KMS-11 (cell line): ENCODE measurements at regions not wholly inside any gene's neighbourhood (a gene's known extent, or its start where the extent isn't known, plus 50 kb on each side); places are given as distances from the start of the nearest gene placed in this dataset.

Source experiments
- H2AFZ ChIP-seq: fragments of 200-600 bp; sonication (generic); 2 replicates; pipeline ENCODE4 v1.6.1; 2016; ENCODE audit warnings: antibody characterized with exemption, mixed run types, low read depth
- H3K27ac ChIP-seq: fragments of 200-600 bp; sonication (generic); 2 replicates; pipeline ENCODE4 v1.6.1; 2016; ENCODE audit warnings: mild to moderate bottlenecking, mixed run types
- H3K27me3 ChIP-seq: fragments of 200-600 bp; sonication (generic); 2 replicates; pipeline ENCODE4 v1.6.1; 2017; ENCODE audit warnings: mild to moderate bottlenecking, low read depth, mixed run types, moderate library complexity; ENCODE audit not compliant: insufficient read depth
- H3K36me3 ChIP-seq: fragments of 200-600 bp; sonication (generic); 2 replicates; pipeline ENCODE4 v1.6.1; 2017; ENCODE audit warnings: mild to moderate bottlenecking, mixed run types; ENCODE audit not compliant: insufficient read depth
- H3K4me1 ChIP-seq: fragments of 200-600 bp; sonication (generic); 2 replicates; pipeline ENCODE4 v1.6.1; 2016; ENCODE audit warnings: mild to moderate bottlenecking, low read depth, mixed run types; ENCODE audit not compliant: poor library complexity, severe bottlenecking
- H3K4me2 ChIP-seq: fragments of 200-600 bp; sonication (generic); 2 replicates; pipeline ENCODE4 v1.7.0; 2016; ENCODE audit warnings: mild to moderate bottlenecking, mixed run types
- H3K4me3 ChIP-seq: fragments of 200-600 bp; sonication (generic); IDR thresholded peaks from 2 replicates; pipeline ENCODE4 v1.6.1; 2017; ENCODE audit warnings: low read depth, low read length, mixed read lengths; ENCODE audit not compliant: insufficient read depth
- H3K79me2 ChIP-seq: fragments of 200-600 bp; sonication (generic); 2 replicates; pipeline ENCODE4 v1.6.1; 2016; ENCODE audit warnings: low read depth, mixed run types; ENCODE audit not compliant: insufficient read depth
- H3K9ac ChIP-seq: fragments of 200-600 bp; sonication (generic); 2 replicates; pipeline ENCODE4 v1.6.1; 2016; ENCODE audit warnings: mild to moderate bottlenecking, mixed run types
- H4K20me1 ChIP-seq: fragments of 200-600 bp; sonication (generic); 2 replicates; pipeline ENCODE4 v1.6.1; 2016; ENCODE audit warnings: mild to moderate bottlenecking, mixed run types; ENCODE audit not compliant: insufficient read depth
- TF ChIP-seq, protein P1 (sequence below): fragments of 200-600 bp; sonication (generic); conservative IDR thresholded peaks from 2 replicates; pipeline ENCODE4 v1.6.1; 2017; ENCODE audit warnings: low read depth, mild to moderate bottlenecking, antibody characterized with exemption, low read length, moderate library complexity, mixed read lengths

DNA sequence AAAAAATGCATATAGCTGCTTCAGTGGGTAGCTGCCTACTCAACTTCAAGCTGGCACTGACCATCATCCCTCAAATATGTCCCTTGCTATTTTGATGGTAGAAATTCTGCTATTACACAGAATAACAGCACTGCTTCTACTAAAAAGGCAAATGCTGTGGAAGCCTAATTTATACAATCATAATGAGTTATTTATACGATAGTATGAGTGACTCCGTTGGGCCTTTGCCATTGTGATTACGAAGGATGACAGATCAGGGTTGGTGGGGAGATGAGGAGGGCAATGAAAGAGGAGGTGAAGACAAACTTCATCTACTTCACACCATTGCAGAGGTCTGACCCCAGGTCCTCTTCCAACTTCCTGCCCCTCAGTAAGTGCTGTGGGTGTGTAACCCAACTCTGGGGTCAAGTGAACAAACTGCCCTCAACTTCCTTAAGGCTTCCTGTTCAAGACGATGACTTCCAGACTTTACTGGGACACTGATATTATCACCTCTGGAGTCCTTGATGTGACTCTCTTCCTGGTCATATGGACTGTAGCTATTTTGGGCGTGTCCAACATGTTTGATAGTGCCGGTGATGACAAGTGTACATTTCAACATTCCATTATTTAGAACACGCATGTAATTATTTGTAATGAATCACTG lies 74.1 kb upstream of the RPS23 start:
- no peak overlapping the region for H3K4me3 ChIP-seq
- peaks cover 21% of the 10 kb centered on the region for H3K4me1 ChIP-seq
- no peak overlapping the region for H3K27ac ChIP-seq
- H3K27me3 ChIP-seq: no peaks in the 10 kb centered on the region
- no peaks in the 10 kb centered on the region for H3K79me2 ChIP-seq
- H4K20me1 ChIP-seq: no peaks in the 10 kb centered on the region
- no peak overlapping the region for H3K9ac ChIP-seq
- H3K36me3 ChIP-seq: no peaks in the 10 kb centered on the region
- no peak overlapping the region for H3K4me2 ChIP-seq
- H2AFZ ChIP-seq: no peak overlapping the region
- TF ChIP-seq, protein P1, sequence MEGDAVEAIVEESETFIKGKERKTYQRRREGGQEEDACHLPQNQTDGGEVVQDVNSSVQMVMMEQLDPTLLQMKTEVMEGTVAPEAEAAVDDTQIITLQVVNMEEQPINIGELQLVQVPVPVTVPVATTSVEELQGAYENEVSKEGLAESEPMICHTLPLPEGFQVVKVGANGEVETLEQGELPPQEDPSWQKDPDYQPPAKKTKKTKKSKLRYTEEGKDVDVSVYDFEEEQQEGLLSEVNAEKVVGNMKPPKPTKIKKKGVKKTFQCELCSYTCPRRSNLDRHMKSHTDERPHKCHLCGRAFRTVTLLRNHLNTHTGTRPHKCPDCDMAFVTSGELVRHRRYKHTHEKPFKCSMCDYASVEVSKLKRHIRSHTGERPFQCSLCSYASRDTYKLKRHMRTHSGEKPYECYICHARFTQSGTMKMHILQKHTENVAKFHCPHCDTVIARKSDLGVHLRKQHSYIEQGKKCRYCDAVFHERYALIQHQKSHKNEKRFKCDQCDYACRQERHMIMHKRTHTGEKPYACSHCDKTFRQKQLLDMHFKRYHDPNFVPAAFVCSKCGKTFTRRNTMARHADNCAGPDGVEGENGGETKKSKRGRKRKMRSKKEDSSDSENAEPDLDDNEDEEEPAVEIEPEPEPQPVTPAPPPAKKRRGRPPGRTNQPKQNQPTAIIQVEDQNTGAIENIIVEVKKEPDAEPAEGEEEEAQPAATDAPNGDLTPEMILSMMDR: peak; percentile 46

DNA sequence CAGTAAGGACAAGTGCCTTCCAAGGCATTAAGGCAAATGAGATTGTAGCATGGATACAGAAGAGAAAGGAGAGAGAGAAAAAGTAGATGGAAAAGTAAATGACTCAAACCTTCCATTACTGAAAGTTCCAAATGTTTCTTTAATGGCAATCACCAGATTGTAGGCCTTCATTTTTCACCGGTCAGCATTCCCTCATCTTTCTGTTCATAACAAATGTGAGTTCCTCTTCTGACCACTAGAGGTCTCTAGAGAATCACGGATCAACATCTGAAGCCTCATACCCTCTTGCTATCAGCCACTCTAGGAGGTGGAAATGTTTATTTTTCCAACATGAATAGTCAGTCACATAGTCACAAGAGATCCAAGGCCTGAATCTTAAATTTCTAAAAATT lies 73.6 kb upstream of the RPS23 start:
- peaks cover 26% of the 10 kb centered on the region for H3K4me1 ChIP-seq
- no peak overlapping the region for H3K4me2 ChIP-seq
- 0 out of 2 replicates have a peak overlapping the region, but pooled peaks have one; percentile 11 for H2AFZ ChIP-seq
- no peaks in the 10 kb centered on the region for H3K79me2 ChIP-seq
- H3K27me3 ChIP-seq: no peaks in the 10 kb centered on the region
- no peak overlapping the region for H3K4me3 ChIP-seq
- TF ChIP-seq, protein P1: peak; percentile 96
- H3K9ac ChIP-seq: no peak overlapping the region
- H4K20me1 ChIP-seq: no peaks in the 10 kb centered on the region
- H3K27ac ChIP-seq: no peak overlapping the region
- H3K36me3 ChIP-seq: no peaks in the 10 kb centered on the region

DNA sequence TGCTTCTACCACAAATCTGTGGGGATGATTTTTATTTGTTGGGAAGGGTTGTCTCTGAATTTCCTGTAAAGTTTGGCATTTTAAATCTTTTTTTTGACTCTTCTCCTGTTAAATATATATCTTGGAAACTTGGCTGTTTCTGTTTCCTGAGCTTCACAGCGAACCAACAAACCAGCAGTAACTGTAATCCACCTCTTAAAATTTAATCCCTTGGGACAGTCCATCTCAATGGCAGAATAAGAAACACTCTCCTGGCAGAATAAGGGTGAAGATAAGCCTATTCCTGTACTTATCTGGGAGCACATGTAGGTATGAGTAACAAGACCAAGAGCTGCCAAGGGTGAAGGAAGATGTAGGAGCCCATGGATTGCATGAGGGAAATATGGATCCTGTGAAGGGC lies 73.1 kb upstream of the RPS23 start:
- H3K4me1 ChIP-seq: peaks cover 27% of the 10 kb centered on the region
- no peaks in the 10 kb centered on the region for H4K20me1 ChIP-seq
- TF ChIP-seq, protein P1: no peak
- no peak overlapping the region for H3K4me3 ChIP-seq
- no peak overlapping the region for H3K9ac ChIP-seq
- no peak overlapping the region for H3K4me2 ChIP-seq
- 0 out of 2 replicates have a peak overlapping the region, but pooled peaks have one; percentile 11 for H2AFZ ChIP-seq
- no peaks in the 10 kb centered on the region for H3K79me2 ChIP-seq
- H3K27ac ChIP-seq: no peak overlapping the region
- H3K27me3 ChIP-seq: no peaks in the 10 kb centered on the region
- no peaks in the 10 kb centered on the region for H3K36me3 ChIP-seq

DNA sequence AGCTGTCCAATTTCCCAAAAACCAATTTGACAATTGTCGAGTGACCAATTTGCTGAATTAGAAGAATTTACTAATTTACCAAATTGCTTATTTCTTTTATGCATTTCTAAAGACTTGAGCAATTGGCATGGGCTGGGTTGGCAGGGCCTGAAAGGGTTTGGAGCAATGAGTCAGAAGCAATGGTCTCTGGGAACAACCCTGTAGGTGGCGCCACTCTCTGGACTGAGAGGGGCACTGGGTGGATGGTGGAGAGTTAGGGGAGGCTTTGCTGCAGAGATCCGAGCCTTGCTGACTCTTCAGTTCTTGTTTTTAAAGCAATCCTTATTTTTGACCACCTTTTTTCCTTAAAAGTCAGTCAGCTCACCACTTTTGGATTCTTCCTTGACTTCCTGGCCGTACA lies 71.5 kb upstream of the RPS23 start:
- Histone ChIP-seq H3K27me3 (no peaks in the 10 kb centered on the region), H3K4me2 (no peak overlapping the region), H3K4me3 (no peak overlapping the region), H3K9ac (no peak overlapping the region), H2AFZ (no peak overlapping the region), H4K20me1 (no peaks in the 10 kb centered on the region), H3K36me3 (no peaks in the 10 kb centered on the region), H3K79me2 (no peaks in the 10 kb centered on the region), H3K27ac (no peak overlapping the region), H3K4me1 (peaks cover 27% of the 10 kb centered on the region)
- TF ChIP-seq, protein P1: peak; percentile 78
